ENCODE measurements at regions not wholly inside any gene's neighbourhood (a gene's known extent, or its start where the extent isn't known, plus 50 kb on each side); places are given as distances from the start of the nearest gene placed in this dataset.

GRCh38 chr2:56816666-56817065 lies 632.9 kb downstream of the CCDC85A start:
- TF ChIP-seq, protein P1, sequence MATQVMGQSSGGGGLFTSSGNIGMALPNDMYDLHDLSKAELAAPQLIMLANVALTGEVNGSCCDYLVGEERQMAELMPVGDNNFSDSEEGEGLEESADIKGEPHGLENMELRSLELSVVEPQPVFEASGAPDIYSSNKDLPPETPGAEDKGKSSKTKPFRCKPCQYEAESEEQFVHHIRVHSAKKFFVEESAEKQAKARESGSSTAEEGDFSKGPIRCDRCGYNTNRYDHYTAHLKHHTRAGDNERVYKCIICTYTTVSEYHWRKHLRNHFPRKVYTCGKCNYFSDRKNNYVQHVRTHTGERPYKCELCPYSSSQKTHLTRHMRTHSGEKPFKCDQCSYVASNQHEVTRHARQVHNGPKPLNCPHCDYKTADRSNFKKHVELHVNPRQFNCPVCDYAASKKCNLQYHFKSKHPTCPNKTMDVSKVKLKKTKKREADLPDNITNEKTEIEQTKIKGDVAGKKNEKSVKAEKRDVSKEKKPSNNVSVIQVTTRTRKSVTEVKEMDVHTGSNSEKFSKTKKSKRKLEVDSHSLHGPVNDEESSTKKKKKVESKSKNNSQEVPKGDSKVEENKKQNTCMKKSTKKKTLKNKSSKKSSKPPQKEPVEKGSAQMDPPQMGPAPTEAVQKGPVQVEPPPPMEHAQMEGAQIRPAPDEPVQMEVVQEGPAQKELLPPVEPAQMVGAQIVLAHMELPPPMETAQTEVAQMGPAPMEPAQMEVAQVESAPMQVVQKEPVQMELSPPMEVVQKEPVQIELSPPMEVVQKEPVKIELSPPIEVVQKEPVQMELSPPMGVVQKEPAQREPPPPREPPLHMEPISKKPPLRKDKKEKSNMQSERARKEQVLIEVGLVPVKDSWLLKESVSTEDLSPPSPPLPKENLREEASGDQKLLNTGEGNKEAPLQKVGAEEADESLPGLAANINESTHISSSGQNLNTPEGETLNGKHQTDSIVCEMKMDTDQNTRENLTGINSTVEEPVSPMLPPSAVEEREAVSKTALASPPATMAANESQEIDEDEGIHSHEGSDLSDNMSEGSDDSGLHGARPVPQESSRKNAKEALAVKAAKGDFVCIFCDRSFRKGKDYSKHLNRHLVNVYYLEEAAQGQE (IDR thresholded peaks at IDR 0.05; ENCODE audit: insufficient read depth in 1 of 2, low read depth in 2 of 2, low read length in 1 of 2) = no peak
- TF ChIP-seq TCF7L2 (IDR thresholded peaks at IDR 0.05; ENCODE audit: low read depth, low read length) (no peak), CTCF (IDR thresholded peaks at IDR 0.05) (no peak)
- intact Hi-C loops (cut with micrococcal nuclease; ENCODE audit: unreplicated experiment) (no loop called here), in situ Hi-C loops (cut with HindIII; ENCODE audit: low pct_unique_long_range_greater_than_20kb, low sequenced_read_pairs) (no loop called here)
- no peak overlapping the region for H3K27ac ChIP-seq (ENCODE audit: low read length)
- POLR2A ChIA-PET = no interaction called here
- BruUV-seq (replicated peaks) = no TSS peak
- ATAC-seq (no peak), DNase-seq (ENCODE audit: low read depth, low spot score) (no peak)
- H3K36me3 ChIP-seq (ENCODE audit: control insufficient read depth, insufficient read depth, low read length) = no peaks in the 10 kb centered on the region
- H3K4me1 ChIP-seq (ENCODE audit: control insufficient read depth, insufficient read depth, low read length) = no peaks in the 10 kb centered on the region
- no peaks in the 10 kb centered on the region for H3K9me3 ChIP-seq (ENCODE audit: control insufficient read depth, insufficient read depth, low read depth, low read length)
- CTCF ChIA-PET = no interaction called here
- no peaks in the 10 kb centered on the region for H3K27me3 ChIP-seq (ENCODE audit: control insufficient read depth, insufficient read depth, low read length)
- no peak overlapping the region for H3K4me3 ChIP-seq (ENCODE audit: low read depth in 2 of 2, low read length in 2 of 2)

- TF ChIP-seq TCF7L2 (IDR thresholded peaks at IDR 0.05; ENCODE audit: low read depth, low read length) (no peak), SIN3A (IDR thresholded peaks at IDR 0.05; ENCODE audit: borderline replicate concordance, insufficient read depth, low read depth, low read length) (no peak), CTCF (IDR thresholded peaks at IDR 0.05) (no peak), POLR2AphosphoS5 (IDR thresholded peaks at IDR 0.05; ENCODE audit: low read depth, low read length) (no peak)
- TF ChIP-seq, protein P1 (IDR thresholded peaks at IDR 0.05; ENCODE audit: insufficient read depth in 1 of 2, low read depth in 2 of 2, low read length in 1 of 2) = no peak
- H3K4me3 ChIP-seq (ENCODE audit: low read depth in 2 of 2, low read length in 2 of 2) = no peak overlapping the region
- no peaks in the 10 kb centered on the region for H3K4me1 ChIP-seq (ENCODE audit: control insufficient read depth, insufficient read depth, low read length)
- no peaks in the 10 kb centered on the region for H3K27me3 ChIP-seq (ENCODE audit: control insufficient read depth, insufficient read depth, low read length)
- CTCF ChIA-PET = no interaction called here
- DNase-seq (ENCODE audit: low read depth, low spot score) (no peak), ATAC-seq (no peak)
- no peaks in the 10 kb centered on the region; the same call in 1 of the 2 replicates for H3K36me3 ChIP-seq (ENCODE audit: control insufficient read depth, insufficient read depth, low read length)
- intact Hi-C loops (cut with micrococcal nuclease; ENCODE audit: unreplicated experiment) (no loop called here), in situ Hi-C loops (cut with HindIII; ENCODE audit: low pct_unique_long_range_greater_than_20kb, low sequenced_read_pairs) (no loop called here)
- no peak overlapping the region for H3K27ac ChIP-seq (ENCODE audit: low read length)
- BruUV-seq (replicated peaks) = no TSS peak
- POLR2A ChIA-PET = no interaction called here
- H3K9me3 ChIP-seq (ENCODE audit: control insufficient read depth, insufficient read depth, low read depth, low read length) = peaks cover under 1% of the 10 kb centered on the region; the same call in 1 of the 2 replicates
Observed at GRCh38 chr2:56831780-56832179, 648.0 kb downstream of the CCDC85A start.

Data from Panc1 (cell line).